Stimulated activated naive CD4-positive, alpha-beta T cell (primary cell): ENCODE measurements at regions not wholly inside any gene's neighbourhood (a gene's known extent, or its start where the extent isn't known, plus 50 kb on each side); places are given as distances from the start of the nearest gene placed in this dataset.
"Not testable (repeated sequence)": the region's sequence is repeated elsewhere in the genome, so short reads cannot be mapped to it uniquely, and the experiment has no call there.

Experiments
- DNase-seq, 6 experiments: peaks; one replicate each; lab custom pipeline; 2025; lab: John Stamatoyannopoulos, UW

GRCh38 chr6:56904068-56904467 is 50.8 kb upstream of the BEND6 start:
- no peak for DNase-seq

DNA sequence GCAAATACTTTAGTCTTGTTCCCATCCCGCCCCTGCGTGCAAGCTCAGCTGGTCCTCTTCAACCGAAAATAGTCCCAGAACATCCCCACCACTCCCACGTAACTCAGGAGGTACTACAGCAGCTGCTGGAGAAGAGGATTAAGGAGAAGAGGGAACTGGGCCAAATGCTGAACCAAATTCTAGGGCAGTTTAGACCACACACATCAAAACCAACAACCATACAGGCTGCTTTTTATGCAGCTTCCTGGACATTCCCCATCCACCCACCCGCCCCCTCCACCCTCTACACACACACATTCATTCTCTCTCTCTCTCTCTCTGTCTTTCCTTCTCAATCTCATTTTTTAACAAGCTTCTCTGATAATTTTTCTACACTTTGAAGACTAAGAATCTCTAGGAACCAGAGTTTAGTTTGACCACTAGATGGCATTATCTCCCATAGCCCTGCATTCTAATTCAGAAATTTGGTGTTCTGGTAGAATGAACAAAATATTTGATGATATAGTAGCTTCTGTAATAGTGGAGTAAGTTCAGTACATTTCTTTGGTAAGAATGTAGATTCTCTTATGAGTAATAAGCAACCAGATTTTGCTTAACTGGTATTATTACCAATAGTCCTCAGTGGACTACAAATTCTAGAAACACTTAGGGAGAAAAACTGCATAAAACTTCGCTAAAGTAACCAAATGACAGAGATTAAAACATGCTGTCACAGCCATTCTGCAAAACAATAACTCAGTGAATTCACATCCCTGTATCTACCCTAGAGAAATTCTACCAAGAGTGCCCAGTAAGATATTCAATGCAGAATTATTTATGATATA is 52.1 kb upstream of the BEND6 start:
- DNase-seq, result peak in 2 of 6 experiments; percentile 39 to 41

GRCh38 chr6:56900784-56901183 is 54.1 kb upstream of the BEND6 start:
- DNase-seq, result no peak

GRCh38 chr6:56899753-56900152 is 55.2 kb upstream of the BEND6 start:
- no peak for DNase-seq

DNA sequence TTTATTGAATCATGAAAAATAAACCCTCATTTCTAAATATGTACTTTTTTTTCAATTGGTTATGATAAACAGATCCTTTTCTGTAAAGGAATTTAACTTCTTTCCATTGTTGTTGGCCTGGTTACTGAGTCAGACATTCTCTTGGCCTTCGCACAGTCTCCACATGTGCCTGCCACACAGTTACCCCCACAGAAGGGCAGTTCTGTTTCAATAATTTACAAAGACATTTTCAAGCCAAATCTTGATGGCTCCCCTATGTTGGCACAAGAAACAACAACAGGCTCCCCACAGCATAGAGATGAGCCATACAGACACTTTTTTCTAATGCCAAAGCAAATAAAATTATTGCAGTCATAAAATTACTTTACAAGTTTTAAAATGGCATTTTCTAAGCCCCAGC is 55.6 kb upstream of the BEND6 start:
- DNase-seq, result no peak

- no peak for DNase-seq
Measured at GRCh38 chr6:56897789-56898529, 56.9 kb upstream of the BEND6 start.

DNA sequence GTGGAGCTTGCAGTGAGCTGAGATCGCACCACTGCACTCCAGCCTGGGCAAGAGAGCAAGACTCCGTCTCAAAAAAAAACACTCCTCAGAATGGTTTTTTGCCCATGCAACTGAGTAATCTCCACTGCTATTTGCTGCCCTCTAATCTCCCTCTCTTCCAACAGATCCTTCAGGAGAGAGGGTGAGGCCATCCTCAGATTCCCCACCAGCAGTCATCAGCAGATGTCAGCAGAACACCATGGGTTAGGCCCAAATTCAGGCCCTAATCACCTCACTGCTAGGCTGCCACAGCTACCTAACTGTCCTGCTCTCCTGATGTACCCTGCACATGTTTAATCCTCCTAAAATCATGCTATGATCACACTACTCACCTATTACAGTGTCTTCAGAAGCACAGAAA is 63.2 kb upstream of the BEND6 start:
- no peak for DNase-seq

- DNase-seq, result no peak
Measured at GRCh38 chr6:56890683-56891429, 64.1 kb upstream of the BEND6 start.

GRCh38 chr6:56890066-56890465 is 64.8 kb upstream of the BEND6 start:
- DNase-seq, result no peak

GRCh38 chr6:56889492-56889891 is 65.4 kb upstream of the BEND6 start:
- DNase-seq, result no peak

- no peak for DNase-seq
Measured at GRCh38 chr6:56888687-56889086, 66.2 kb upstream of the BEND6 start.

DNA sequence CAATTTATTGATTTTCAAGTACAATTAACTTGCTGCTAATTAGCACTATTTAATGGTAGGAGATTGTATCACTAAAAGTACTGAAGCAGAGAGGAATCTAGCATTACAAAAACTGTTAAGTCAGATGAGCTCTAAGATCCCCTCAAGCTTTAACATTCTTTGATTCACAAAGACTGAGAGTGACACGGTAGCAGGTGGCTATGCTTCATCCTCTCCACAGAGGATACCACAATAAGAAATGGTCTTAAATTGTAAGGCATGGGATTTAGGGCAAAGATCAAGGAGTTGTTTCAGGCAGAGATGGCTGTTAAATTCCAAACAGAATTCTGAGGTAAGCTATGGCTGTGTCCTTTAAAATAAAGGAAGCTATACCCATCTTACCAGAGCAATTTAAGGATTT is 67.8 kb upstream of the BEND6 start:
- no peak for DNase-seq

DNA sequence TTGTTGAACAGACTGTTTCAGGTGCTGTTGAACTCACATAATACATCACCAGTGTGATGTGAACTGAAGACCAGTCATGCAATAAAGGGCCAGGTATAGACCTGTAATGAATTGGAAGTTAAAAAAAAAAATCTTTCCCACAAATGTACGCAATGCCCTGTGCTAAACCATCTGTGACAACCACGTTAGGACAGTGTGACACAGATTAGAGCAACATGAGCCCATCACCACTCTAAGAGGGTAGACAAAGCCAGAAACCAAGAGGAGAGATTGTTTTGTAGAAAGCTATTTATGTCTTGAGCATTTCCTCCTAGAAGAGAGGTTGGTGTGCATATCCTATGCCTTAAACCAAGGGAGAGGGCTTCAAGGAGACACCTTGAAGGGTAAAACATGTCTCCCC is 77.0 kb upstream of the BEND6 start:
- DNase-seq, result no peak

DNA sequence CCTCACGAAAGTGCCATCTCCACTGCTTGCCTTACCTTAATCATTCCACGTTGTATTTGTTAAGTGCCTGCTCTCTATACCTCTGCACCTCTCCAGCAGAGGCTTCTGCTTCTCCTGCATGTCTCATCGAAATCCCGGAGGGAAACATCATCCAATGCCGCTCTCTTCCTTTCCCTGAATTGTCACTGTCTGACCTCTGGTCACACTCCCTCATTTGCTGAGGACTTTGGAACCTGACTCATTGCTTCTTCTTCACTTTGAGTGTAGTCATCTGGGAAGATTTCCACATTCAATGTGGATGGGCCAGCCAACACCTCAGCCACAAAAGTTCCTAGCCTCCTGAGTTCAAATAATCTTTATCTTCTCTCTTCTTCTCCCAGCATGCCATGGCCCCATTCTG is 78.9 kb upstream of the BEND6 start:
- no peak for DNase-seq

GRCh38 chr6:56875523-56875922 is 79.4 kb upstream of the BEND6 start:
- no peak for DNase-seq

GRCh38 chr6:56874328-56874727 is 80.6 kb upstream of the BEND6 start:
- DNase-seq, result no peak

DNA sequence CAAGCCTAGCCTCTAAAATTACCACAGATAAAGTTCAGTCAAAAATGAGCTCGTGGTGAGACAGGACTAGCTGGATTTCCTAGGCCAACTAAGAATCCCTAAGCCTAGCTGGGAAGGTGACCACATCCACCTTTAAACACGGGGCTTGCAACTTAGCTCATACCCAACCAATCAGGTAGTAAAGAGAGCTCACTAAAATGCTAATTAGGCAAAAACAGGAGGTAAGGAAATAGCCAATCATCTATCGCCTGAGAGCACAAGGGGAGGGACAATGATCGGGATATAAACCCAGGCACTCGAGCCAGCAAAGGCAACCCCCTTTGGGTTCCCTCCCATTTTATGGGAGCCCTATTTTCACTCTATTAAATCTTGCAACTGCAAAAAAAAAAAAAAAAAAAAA is 84.9 kb upstream of the BEND6 start:
- DNase-seq, result not testable (repeated sequence)

DNA sequence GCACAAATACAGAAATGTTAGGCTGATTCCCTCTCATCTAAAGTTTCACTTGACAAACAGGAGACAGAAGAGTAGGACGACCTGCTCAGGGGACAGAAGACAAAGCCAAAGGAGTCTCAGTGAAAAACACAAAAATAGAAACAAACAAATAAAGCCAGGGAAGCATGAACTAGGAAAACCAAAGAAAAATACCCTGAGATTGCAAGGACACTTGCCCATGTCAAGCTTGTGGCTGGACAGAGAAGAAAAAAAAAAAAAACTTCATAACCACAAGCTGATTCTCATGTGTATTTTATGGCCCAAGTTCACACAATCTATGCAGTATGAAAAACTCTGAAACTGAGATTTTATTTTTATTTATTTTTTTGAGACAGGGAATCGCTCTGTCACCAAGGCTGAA is 85.6 kb upstream of the BEND6 start:
- no peak for DNase-seq

GRCh38 chr6:56868687-56869086 is 86.2 kb upstream of the BEND6 start:
- DNase-seq, result no peak

GRCh38 chr6:56866917-56867522 is 87.9 kb upstream of the BEND6 start:
- no peak for DNase-seq

- no peak for DNase-seq
Measured at GRCh38 chr6:56865081-56865875, 89.6 kb upstream of the BEND6 start.
